Upper lobe of left lung (tissue), 4 donors: ENCODE measurements at regions not wholly inside any gene's neighbourhood (a gene's known extent, or its start where the extent isn't known, plus 50 kb on each side); places are given as distances from the start of the nearest gene placed in this dataset.

Experiments used
- EP300 ChIP-seq, 4 donors: sonication (generic); formaldehyde crosslinking; IDR thresholded peaks; one replicate each; pipeline ENCODE4 v1.5.1; 2017; ENCODE audit warnings: antibody characterized with exemption in 4 of 4, control low read depth in 2 of 4
- POLR2A ChIP-seq, 4 donors: fragments of 450-650 bp; IDR thresholded peaks; one replicate each; pipeline ENCODE4 v1.5.1; 2016 to 2017; ENCODE audit warnings: antibody characterized with exemption in 4 of 4, mild to moderate bottlenecking in 2 of 4
- TF ChIP-seq, protein P1 (sequence below), 6 experiments: fragments of 450-650 bp in 4 of 6; fragments of 200-600 bp in 2 of 6; sonication (generic) in 2 of 6; IDR thresholded peaks; one replicate each; pipeline ENCODE4 v1.5.1; 2016 to 2019; ENCODE audit warnings: antibody characterized with exemption in 6 of 6

GRCh38 chr19:8924283-8924682 lies 85.9 kb downstream of the MUC16 start:
- TF ChIP-seq, protein P1, sequence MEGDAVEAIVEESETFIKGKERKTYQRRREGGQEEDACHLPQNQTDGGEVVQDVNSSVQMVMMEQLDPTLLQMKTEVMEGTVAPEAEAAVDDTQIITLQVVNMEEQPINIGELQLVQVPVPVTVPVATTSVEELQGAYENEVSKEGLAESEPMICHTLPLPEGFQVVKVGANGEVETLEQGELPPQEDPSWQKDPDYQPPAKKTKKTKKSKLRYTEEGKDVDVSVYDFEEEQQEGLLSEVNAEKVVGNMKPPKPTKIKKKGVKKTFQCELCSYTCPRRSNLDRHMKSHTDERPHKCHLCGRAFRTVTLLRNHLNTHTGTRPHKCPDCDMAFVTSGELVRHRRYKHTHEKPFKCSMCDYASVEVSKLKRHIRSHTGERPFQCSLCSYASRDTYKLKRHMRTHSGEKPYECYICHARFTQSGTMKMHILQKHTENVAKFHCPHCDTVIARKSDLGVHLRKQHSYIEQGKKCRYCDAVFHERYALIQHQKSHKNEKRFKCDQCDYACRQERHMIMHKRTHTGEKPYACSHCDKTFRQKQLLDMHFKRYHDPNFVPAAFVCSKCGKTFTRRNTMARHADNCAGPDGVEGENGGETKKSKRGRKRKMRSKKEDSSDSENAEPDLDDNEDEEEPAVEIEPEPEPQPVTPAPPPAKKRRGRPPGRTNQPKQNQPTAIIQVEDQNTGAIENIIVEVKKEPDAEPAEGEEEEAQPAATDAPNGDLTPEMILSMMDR (IDR thresholded peaks at IDR 0.05), result no peak
- no peak for TF ChIP-seq POLR2A (IDR thresholded peaks at IDR 0.05)
- TF ChIP-seq EP300 (IDR thresholded peaks at IDR 0.05), result no peak
